NCI-H2107 treated with DMSO at 0.1 percent for 48 hours (cell line): ENCODE measurements at regions not wholly inside any gene's neighbourhood (a gene's known extent, or its start where the extent isn't known, plus 50 kb on each side); places are given as distances from the start of the nearest gene placed in this dataset.
"Not testable (repeated sequence)": the region's sequence is repeated elsewhere in the genome, so short reads cannot be mapped to it uniquely, and the experiment has no call there.

ENCODE experiments used
- DNase-seq: peaks from one replicate; lab custom pipeline; 2025; ENCODE audit not compliant: unreplicated experiment; lab: John Stamatoyannopoulos, UW

DNA sequence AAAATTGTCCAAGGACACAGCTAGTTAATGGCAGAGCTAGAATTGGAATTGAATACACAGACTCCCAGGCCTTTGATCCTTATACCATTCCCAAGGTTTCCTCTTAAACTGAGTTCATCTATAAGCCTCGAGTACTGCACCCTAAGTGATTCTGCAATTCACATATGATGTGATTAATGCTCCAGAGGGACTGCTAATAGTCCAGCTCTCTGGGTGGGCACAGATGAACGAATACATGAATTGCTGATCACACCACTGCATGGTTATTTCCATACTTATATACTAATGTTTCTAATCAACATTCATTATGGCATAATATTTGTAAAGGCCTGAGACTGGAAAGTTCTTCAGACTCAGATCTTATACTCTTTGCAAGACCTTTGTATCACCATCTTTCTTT lies 101.8 kb downstream of the NUFIP1 start:
- no peak for DNase-seq

DNA sequence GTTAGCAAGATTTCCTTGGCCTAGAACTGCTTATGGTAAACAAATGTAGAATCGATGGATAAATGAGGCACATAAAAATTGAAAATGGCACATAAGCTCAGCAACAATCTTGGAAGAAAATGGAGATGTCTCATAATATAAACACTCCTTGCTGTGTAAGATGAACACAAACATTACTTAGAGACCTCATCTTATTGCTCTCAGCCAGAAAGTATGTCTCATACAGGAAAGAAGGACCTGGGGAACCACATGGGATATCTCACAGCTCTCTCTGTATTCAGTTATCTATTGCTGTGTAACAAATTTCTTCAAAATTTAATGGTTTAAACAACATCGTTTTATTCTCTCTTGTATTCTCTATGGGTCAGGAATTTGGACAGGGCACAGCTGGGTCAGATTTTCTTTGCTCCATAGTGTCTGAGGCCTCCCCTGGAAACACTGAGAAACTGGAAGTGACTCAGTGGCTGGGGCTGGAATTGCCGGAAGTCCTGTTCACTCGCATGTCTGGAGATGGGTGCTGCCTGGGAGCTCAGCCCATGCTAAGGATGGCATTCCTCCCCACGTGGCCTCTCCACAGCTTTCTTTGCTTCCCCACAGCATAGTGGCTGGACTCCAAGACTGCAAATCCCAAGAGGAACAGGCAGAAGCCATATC lies 105.1 kb downstream of the NUFIP1 start:
- no peak for DNase-seq

DNA sequence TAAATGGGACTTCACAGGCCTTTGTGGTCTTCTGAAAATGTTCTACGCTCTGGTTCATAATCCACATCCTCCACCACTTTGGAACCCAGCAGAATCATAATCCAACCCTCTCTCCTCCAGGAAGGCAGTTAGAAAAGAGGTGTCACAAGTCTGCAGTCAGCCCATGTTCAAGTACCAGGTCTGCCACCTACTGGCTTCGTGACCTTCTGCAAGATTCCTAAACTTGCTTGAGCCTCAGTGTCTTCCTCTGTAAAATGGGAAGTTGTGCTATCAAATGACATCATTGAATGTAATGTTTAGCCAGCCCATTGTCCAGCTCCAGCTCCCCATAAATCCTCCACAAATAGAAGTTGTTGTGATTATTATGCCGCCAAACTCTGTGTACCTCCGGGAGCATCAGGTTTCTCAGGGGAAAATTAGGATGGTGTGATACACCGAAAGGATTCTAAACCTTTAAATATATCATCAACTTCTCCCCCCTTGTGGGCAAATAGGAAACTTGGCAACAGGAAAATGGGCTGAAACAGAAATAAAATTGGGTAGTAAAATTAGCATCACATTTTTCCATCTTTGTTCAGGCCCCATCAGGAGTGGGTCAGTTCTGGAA lies 109.7 kb downstream of the NUFIP1 start:
- DNase-seq, result peak; percentile 28

DNA sequence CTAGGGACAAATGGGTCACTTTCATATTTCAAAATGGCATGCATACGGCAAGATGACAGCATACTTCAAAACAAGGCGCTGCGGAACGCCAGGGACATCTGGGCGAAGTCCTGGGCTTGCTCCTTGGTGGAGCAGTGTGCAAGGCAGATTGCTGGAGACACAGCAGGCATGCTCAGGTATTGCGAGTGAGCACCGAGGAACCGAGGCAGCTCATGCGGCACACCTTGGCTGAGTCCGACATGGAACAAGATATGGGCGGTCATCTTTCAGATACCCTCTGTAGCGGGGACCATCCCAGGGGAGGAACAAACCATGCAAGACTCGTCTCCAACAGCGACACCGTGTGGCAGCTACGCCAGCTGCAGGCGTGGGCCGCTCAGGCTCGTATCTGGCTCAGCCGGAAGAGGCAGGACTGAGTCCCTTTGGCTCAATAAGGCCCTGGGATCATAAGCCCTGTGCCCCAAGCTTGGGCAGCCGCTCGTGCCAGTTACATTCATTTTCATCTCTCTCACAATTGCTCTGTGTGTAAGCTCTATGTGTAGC lies 112.4 kb downstream of the NUFIP1 start:
- DNase-seq, result no peak

DNA sequence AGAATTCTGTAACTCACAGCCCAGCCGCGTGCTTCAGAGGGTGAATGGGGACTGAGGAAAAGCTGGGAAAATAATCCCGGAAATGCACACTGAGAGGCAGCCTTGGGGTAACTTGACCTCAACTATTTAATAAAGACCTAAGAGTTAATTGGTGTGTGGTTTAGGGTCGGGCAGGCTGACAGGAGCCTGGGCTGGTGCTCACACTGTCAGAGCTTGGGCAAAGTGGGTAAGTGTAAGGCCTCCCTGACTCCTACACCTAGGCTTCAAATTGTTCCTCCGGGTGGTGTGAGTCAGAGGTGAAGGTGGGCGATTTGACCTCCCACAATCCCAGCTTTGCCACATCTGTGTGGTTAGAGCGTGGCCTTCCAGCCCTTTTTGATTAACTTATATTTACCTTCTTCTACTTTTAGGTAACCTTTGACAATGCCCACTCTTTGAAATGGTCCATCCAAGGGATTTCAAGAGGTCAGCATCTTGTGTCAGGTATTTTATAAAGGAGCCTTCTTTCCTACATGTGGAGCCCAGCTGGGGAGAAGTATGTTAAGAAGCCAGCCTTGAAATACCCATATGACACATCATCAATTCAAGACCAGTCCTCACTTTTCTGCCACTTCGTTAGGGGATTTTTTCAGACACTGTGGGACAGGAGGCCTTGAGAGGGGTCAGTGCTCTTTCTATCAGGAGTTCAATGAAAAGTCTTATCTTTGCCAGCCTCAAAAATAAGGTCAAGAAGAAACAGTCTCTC lies 114.2 kb downstream of the NUFIP1 start:
- DNase-seq, result peak; percentile 40

DNA sequence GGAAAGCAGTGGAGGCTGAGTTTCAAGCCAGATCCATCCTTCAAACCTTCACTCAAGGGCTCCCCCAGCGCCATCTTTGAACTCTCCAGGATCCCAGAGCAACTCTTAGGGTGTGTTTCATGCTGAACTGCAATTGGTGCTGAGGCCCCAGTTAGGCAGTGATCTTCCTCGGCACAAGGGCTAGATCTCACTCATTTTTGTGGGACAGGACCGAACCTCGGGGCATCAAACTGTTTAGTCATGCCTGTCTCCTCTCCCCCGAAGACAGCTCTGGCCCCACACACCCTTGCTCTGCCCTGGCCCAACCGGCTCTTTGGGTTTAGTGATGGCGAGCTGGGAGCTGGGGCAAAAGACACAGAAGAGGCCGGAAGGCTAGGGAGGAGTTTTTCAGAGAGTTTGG lies 115.1 kb downstream of the NUFIP1 start:
- no peak for DNase-seq

DNA sequence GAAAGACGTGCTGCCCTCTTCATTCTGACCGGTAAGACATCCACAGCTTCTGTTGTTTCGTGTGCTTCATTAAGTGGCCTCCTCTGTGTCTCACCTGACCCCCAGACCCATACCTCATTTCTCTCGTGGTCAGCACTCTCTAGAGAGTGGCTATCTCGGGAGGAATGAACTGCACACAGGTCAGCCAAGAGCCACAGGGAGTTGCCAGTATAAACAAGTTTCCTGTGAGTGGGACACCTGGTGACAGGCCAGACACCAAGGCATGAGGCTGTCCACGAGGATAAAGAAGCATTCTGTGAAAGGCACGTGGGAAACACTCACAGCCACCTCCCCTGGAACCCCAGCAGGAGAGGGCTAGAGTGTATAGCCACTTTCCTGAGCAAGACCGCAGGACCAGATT lies 115.8 kb downstream of the NUFIP1 start:
- no peak for DNase-seq

DNA sequence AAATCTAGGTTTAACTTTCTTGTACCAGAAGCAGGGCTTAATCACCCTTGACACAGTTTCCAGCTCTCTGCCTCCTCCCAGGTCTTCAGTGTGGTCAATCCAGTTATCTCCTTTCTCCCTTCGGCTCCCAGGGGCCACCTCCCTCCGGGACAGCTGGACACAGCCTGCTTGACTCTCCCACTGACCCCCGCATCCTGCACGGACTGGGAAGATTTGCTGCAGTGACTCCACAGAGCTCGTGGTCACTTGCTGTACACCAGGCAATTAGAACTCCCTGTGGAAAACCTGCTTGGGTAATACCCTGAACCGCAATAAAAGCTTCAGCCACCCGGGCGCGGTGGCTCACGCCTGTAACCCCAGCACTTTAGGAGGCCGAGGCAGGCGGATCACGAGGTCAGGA lies 116.5 kb downstream of the NUFIP1 start:
- no peak for DNase-seq

DNA sequence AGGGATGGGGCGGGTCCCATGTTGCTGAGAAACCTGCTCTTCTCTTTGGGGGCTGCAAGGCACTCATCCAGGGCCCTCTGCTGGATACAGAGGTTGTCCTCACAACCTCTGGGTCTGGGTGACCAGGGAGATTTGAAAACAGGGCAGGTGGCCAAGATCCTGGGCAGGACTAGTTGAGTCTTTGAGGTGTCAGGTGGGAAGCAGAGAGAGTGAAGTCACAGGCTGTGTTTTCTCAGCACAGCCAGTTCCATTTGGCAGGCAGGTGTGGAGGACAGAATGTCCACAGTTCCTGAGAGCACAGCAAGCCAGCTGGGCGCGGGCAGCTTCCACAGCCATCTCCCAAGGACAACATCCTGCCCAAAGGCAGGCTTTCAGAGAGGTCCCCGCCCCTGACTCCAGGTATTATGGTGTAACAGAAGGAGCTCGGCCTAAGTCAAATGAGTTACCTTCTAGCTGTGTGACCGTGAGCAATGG lies 118.8 kb downstream of the NUFIP1 start:
- no peak for DNase-seq

DNA sequence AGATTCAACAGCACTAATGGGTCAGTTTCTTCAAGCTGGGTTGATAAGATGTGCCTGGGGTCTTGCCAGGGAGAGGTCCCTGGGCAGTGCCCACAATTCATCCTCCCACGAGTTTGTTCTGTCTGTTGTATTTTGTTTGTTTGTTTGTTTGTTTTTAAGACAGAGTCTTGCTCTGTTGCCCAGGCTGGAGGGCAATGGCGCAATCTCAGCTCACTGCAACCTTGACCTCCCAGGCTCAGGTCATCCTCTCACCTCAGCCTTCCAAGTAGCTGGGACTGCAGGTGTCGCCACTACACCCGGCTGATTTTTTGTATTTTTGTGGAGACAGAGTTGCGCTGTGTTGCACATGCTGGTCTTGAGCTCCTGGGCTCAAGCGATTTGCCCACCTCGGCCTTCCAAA lies 120.1 kb downstream of the NUFIP1 start:
- DNase-seq, result no peak

DNA sequence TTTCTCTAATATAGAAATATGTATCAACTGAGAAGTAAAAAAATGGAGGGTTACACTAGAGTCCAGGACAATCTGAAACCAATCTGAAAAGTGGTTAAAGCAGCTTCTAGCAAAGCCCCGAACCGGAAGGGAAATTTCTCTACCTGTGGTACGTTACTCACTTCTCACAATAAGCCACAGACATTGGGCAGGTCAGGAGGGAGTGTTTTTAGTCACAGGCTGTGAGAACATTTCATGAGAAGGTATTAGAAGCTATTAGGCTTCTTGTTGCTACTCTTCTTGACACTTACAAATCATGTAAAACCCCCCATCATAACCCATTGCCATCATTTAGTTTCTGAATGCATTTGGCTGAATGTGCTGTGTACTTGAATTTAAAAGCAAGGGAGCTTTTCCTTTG lies 120.9 kb downstream of the NUFIP1 start:
- no peak for DNase-seq

DNA sequence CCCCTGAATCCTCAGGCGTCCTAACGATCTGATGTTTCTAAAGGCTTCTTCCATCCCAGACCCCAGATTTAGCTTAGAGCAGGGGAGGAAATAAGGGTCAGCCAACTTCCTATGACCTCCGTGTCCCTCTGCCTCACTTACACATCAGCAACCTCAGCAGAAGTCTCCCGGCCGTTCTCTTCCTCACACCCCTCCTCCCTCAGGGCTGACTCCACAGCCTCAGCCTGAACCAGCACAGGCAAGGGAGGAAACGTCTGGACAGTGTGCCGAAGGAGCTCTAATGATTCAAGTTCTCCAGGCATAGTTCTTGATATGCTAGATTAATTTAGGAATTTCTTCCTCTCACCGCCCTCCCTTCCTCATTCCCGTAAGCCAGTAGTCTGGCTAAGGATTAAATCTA lies 121.4 kb downstream of the NUFIP1 start:
- no peak for DNase-seq

DNA sequence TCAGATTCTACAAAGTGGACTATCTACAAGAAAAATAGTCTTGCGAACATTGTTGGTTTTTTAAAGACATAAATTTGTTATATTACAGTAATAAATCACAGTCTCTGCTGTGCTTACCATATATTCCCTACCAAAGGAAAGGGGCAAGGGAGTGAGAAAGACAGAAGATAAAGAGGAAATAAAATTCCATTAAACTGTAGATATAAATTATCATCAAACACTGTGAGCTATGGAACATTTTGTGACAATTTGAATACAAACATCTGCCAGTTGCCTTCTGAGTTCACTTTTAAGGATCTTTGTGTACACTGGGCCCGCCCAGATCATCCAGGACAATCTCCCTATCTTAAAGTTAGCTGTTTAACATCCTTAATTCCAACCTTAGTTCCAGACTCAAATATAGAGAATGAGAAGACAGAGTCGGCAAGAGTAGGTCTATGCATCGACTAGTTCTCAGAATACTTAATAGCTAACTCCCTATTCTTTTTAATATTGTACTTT lies 122.8 kb downstream of the NUFIP1 start:
- no peak for DNase-seq

DNA sequence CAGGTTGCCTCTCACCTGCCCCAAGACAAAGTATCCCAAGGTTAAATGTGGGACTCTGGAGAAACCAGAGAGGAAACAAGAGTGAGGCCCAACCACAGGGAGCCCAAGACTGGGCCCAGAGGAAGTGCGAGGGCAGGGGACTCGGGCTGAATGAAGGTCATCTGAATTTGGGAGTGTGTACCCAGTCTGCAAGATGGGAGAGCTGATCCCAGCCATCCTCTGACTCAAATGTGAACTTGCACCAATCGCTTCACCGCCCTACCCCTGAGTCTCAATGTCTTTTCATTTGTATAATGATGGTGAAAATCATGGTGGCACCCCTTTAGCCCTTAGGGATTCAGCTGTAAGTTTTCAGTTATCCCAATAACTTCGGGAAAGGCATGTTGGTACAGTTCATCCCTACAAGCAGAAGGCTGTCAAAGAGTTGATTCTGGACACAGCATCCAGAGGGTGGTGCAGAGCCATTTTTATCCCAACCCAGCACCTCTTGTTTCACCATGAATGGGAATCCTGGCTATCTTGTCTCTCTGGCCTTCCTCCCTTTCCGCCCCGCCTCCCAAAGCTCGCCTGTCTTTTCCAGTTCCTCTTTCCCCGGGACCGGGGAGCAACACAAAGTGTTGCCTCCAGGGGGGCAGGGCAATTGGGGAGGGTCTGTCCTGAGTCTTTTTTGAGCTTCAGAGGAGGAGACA lies 123.4 kb downstream of the NUFIP1 start:
- DNase-seq, result no peak

DNA sequence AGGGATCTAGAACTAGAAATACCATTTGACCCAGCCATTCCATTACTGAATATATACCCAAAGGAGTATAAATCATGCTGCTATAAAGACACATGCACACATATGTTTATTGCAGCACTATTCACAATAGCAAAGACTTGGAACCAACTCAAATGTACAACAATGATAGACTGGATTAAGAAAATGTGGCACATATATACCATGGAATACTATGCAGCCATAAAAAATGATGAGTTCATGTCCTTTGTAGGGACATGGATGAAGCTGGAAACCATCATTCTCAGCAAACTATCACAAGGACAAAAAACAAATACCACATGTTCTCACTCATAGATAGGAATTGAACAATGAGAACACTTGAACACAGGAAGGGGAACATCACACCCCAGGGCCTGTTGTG lies 125.6 kb downstream of the NUFIP1 start:
- not testable (repeated sequence) for DNase-seq

DNA sequence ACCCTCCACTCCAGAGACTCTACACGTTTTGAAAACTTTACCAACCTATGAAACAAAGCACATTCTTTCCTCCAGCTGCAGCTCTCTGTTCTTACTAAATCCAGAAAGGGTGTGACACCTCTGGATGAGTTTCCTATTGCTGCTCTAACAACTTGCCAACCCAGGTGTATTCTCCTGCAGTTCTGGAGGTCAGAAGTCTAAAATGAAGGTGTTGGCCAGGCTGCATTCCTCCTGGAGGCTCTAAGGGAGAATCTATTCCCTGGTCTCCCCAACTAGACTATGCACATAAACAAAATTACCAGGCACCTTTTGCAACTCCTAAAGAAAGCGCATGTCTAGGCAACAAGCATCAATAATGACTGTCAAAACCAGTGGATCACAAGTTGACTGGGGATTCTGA lies 128.8 kb downstream of the NUFIP1 start:
- DNase-seq, result no peak

DNA sequence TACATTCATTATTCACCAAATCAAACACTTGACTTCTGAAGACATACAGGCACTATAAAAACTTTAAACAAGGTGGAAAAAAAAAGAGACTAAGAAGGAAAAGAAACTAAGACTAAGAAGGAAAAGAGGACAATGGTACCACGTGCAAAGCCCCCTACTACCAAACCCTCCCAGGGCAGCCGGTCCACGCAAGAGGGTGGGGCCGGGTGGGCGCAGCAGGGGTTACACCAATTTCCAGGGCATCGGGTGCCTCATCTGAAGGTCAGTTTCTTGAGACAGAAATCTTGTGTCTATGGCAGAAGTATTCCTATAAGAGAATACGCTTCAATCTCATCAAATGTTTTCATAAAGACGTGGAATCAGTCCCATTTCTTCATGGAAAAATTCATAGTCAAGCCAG lies 131.5 kb downstream of the NUFIP1 start:
- DNase-seq, result no peak

DNA sequence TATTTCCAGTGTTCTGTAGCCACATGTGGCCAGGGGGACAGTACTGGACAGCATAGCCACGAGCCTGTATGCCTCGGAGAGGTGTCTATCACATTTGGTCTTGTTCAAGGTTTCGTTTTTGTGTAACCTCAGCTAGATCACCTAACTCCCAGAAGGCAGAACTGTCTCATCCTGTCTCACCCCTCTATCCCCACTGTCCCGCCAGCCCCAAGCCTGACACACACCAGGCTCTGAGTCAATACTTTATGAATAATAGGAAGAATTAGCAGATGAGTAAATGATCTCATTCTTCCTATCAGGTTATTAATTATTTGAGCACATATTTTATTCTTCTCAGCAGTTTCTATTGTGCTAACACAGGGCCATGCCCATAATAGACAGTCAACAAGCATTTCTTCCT lies 132.2 kb downstream of the NUFIP1 start:
- no peak for DNase-seq

DNA sequence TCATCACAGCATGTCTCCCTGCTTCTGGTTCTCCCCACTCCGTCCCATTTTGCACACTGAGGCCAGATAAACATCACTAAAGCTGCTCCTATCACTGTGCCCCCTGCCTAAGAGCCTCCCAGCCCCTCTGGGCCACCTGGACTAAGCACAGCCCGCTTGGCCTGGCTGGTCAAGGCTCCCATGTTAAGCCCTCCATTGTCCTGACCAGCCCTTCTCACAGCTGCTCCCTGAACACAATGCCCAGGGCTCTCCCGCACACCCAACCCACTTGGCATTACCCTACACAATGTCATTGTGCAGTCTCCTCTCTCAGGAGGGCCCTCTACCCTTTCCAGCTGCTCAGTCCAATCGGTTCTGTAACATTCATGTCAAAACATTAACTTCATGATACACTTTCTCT lies 133.4 kb downstream of the NUFIP1 start:
- DNase-seq, result no peak

DNA sequence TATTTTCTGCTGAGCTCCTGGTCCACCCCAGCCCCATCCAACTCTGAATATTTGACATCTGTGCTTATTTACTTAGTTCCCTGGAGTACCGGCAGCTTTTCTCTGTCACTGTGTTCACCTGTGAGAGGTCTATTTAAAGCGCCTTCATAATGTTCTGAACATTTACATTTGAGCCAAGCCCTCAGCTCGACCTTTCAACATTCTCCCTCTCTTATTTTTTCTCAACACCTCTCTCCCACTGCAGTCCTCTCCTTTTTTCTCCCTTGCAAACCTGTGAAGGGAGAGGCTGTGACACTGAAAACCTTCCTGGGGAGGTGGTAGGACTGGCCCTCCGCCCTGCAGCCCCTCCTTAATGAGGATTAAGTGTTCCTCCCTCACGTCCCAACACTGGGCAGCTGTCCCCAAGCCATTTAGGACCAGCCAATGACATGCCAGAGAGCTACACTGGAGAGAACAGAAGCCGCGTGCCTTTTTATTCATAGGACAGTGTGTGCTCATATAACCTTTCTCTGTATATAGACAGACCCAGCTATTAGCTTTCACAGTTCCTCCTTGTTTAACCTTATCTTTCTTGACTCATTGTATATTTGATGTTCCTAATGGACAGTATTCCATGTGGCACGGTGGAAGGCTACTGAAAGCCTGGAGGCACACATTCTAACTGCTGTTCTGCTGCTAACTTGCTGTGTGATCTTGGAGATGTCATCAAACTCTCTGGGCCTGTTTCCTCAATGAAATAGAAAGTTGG lies 134.8 kb downstream of the NUFIP1 start:
- peak; percentile 87 for DNase-seq

DNA sequence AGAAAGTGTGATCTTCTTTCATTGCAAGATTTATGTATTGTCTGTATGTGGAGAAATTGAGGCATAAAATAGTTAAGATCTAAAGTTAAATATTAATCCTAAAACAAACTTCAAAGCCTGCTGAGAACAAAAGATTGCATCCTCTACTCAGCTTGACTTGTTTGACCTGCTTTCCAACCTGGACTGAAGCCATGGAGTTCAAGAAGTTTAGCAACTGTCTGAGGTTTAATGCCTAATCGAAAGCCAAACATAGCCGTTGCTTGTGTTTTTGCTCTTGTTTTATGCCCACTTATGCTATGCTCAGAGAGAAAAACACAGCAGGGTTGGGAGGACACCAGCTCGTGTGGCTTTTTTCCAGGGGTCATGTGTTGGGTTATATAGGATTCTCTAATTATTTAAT lies 135.6 kb downstream of the NUFIP1 start:
- no peak for DNase-seq
